HEK293 (cell line): ENCODE measurements at regions not wholly inside any gene's neighbourhood (a gene's known extent, or its start where the extent isn't known, plus 50 kb on each side); places are given as distances from the start of the nearest gene placed in this dataset.
"Not testable (repeated sequence)": the region's sequence is repeated elsewhere in the genome, so short reads cannot be mapped to it uniquely, and the experiment has no call there.

Experiments
- CTCF ChIA-PET: fragments of 350-600 bp; formaldehyde crosslinking; extraction: SDS; loops from one replicate; lab custom pipeline; 2021; ENCODE audit warnings: antibody characterized with exemption; lab: Yijun Ruan, JAX
- POLR2A ChIA-PET: fragments of 300-600 bp; formaldehyde crosslinking; extraction: SDS; loops from one replicate; lab custom pipeline; 2020; ENCODE audit warnings: antibody characterized with exemption, inconsistent platforms; lab: Yijun Ruan, JAX
- H3K27ac ChIP-seq: fragments of 200-500 bp; sonication (Bioruptor generic); 2 replicates; pipeline ENCODE4 v1.5.1; 2014; ENCODE audit warnings: low read depth, low read length, control low read depth, inconsistent platforms; ENCODE audit errors: extremely low read depth
- H3K36me3 ChIP-seq, 2 experiments: fragments of 200-500 bp in 1 of 2; sonication (Bioruptor generic) in 1 of 2; 1 replicate in 1 of 2; 2 replicates in 1 of 2; pipeline ENCODE4 v1.5.1; 2014 to 2017; ENCODE audit warnings: inconsistent platforms in 2 of 2, low read length in 2 of 2; ENCODE audit not compliant: control insufficient read depth in 2 of 2, insufficient read depth in 1 of 2
- H3K4me1 ChIP-seq: fragments of 200-500 bp; sonication (Bioruptor generic); 2 replicates; pipeline ENCODE4 v1.5.1; 2014; ENCODE audit warnings: mild to moderate bottlenecking, low read length, inconsistent platforms; ENCODE audit not compliant: control insufficient read depth, insufficient read depth
- H3K4me3 ChIP-seq: 2 replicates; pipeline ENCODE4 v1.5.1; 2011; ENCODE audit warnings: low read depth, mild to moderate bottlenecking, control low read depth, low read length, moderate library complexity
- H3K9me3 ChIP-seq: fragments of 200-500 bp; sonication (Bioruptor generic); 2 replicates; pipeline ENCODE4 v1.5.1; 2014; ENCODE audit warnings: low read depth, low read length, inconsistent platforms; ENCODE audit not compliant: control insufficient read depth, insufficient read depth
- MYNN ChIP-seq: fragments of 450-650 bp; formaldehyde crosslinking; IDR thresholded peaks from 2 replicates; pipeline ENCODE4 v1.5.1; 2016; ENCODE audit warnings: missing biosample characterization, missing genetic modification characterization, borderline replicate concordance
- ZBTB21 ChIP-seq: fragments of 450-650 bp; formaldehyde crosslinking; IDR thresholded peaks from 2 replicates; pipeline ENCODE4 v1.5.1; 2017; ENCODE audit warnings: missing biosample characterization, missing genetic modification characterization
- ZBTB8A ChIP-seq: fragments of 450-650 bp; formaldehyde crosslinking; IDR thresholded peaks from 2 replicates; pipeline ENCODE4 v1.5.1; 2016; ENCODE audit warnings: missing biosample characterization, missing genetic modification characterization
- ZFP37 ChIP-seq: fragments of 450-650 bp; formaldehyde crosslinking; IDR thresholded peaks from 2 replicates; pipeline ENCODE4 v1.5.1; 2016; ENCODE audit warnings: missing biosample characterization, missing genetic modification characterization
- ZNF140 ChIP-seq: fragments of 450-650 bp; formaldehyde crosslinking; IDR thresholded peaks from 2 replicates; pipeline ENCODE4 v1.5.1; 2016; ENCODE audit warnings: missing biosample characterization, missing genetic modification characterization
- ZNF202 ChIP-seq: fragments of 450-650 bp; formaldehyde crosslinking; IDR thresholded peaks from 2 replicates; pipeline ENCODE4 v1.5.1; 2016; ENCODE audit warnings: missing biosample characterization, missing genetic modification characterization, borderline replicate concordance
- ZNF266 ChIP-seq: fragments of 450-650 bp; formaldehyde crosslinking; IDR thresholded peaks from 2 replicates; pipeline ENCODE4 v1.5.1; 2016; ENCODE audit warnings: missing biosample characterization, missing genetic modification characterization, low read depth
- ZNF292 ChIP-seq: fragments of 450-650 bp; formaldehyde crosslinking; IDR thresholded peaks from 2 replicates; pipeline ENCODE4 v1.5.1; 2016; ENCODE audit warnings: low read depth, missing biosample characterization, missing genetic modification characterization, borderline replicate concordance
- ZNF394 ChIP-seq: fragments of 450-650 bp; formaldehyde crosslinking; IDR thresholded peaks from 2 replicates; pipeline ENCODE4 v1.5.1; 2016; ENCODE audit warnings: missing biosample characterization, missing genetic modification characterization, mild to moderate bottlenecking, moderate library complexity, borderline replicate concordance
- ZNF426 ChIP-seq: fragments of 450-650 bp; formaldehyde crosslinking; IDR thresholded peaks from 2 replicates; pipeline ENCODE4 v1.5.1; 2017; ENCODE audit warnings: missing biosample characterization, missing genetic modification characterization, mild to moderate bottlenecking, inconsistent platforms, moderate library complexity
- ZNF433 ChIP-seq: fragments of 450-650 bp; formaldehyde crosslinking; IDR thresholded peaks from 2 replicates; pipeline ENCODE4 v1.5.1; 2016; ENCODE audit warnings: missing biosample characterization, missing genetic modification characterization, low read depth
- ZNF510 ChIP-seq: fragments of 450-650 bp; formaldehyde crosslinking; IDR thresholded peaks from 2 replicates; pipeline ENCODE4 v1.5.1; 2018; ENCODE audit warnings: mild to moderate bottlenecking, missing genetic modification characterization, missing biosample characterization; ENCODE audit not compliant: insufficient replicate concordance
- ZNF555 ChIP-seq: fragments of 450-650 bp; formaldehyde crosslinking; conservative IDR thresholded peaks from 2 replicates; pipeline ENCODE4 v1.5.1; 2017; ENCODE audit warnings: missing biosample characterization, mild to moderate bottlenecking, missing genetic modification characterization, inconsistent platforms
- ZNF558 ChIP-seq: fragments of 450-650 bp; formaldehyde crosslinking; IDR thresholded peaks from 2 replicates; pipeline ENCODE4 v1.5.1; 2016; ENCODE audit warnings: missing biosample characterization, missing genetic modification characterization
- ZNF560 ChIP-seq: fragments of 450-650 bp; formaldehyde crosslinking; IDR thresholded peaks from 2 replicates; pipeline ENCODE4 v1.5.1; 2017; ENCODE audit warnings: missing biosample characterization, missing genetic modification characterization, borderline replicate concordance
- ZNF623 ChIP-seq: fragments of 450-650 bp; formaldehyde crosslinking; IDR thresholded peaks from 2 replicates; pipeline ENCODE4 v1.5.1; 2016; ENCODE audit warnings: missing biosample characterization, missing genetic modification characterization
- ZNF629 ChIP-seq: fragments of 450-650 bp; formaldehyde crosslinking; IDR thresholded peaks from 2 replicates; pipeline ENCODE4 v1.5.1; 2017; ENCODE audit warnings: missing biosample characterization, missing genetic modification characterization
- ZNF654 ChIP-seq: fragments of 450-650 bp; formaldehyde crosslinking; IDR thresholded peaks from 2 replicates; pipeline ENCODE4 v1.5.1; 2016; ENCODE audit warnings: low read depth, missing biosample characterization, missing genetic modification characterization
- ZXDB ChIP-seq: fragments of 450-650 bp; formaldehyde crosslinking; IDR thresholded peaks from 2 replicates; pipeline ENCODE4 v1.5.1; 2016; ENCODE audit warnings: missing biosample characterization, missing genetic modification characterization
- TF ChIP-seq, protein P1 (sequence below): fragments of 450-650 bp; formaldehyde crosslinking; conservative IDR thresholded peaks from 2 replicates; pipeline ENCODE4 v1.5.1; 2016; ENCODE audit warnings: low read depth, missing biosample characterization, missing genetic modification characterization
- TF ChIP-seq, protein P2 (sequence below): fragments of 450-650 bp; formaldehyde crosslinking; conservative IDR thresholded peaks from 2 replicates; pipeline ENCODE4 v1.5.1; 2016; ENCODE audit warnings: low read depth, missing biosample characterization, missing genetic modification characterization
- TF ChIP-seq, protein P3 (sequence below): fragments of 450-650 bp; formaldehyde crosslinking; IDR thresholded peaks from 2 replicates; pipeline ENCODE4 v1.5.1; 2016; ENCODE audit warnings: missing biosample characterization, missing genetic modification characterization
- TF ChIP-seq, protein P4 (sequence below): fragments of 450-650 bp; formaldehyde crosslinking; IDR thresholded peaks from 2 replicates; pipeline ENCODE4 v1.5.1; 2016; ENCODE audit warnings: missing biosample characterization, missing genetic modification characterization
- TF ChIP-seq, protein P5 (sequence below): fragments of 450-650 bp; formaldehyde crosslinking; IDR thresholded peaks from 2 replicates; pipeline ENCODE4 v1.5.1; 2016; ENCODE audit warnings: missing biosample characterization, missing genetic modification characterization

DNA sequence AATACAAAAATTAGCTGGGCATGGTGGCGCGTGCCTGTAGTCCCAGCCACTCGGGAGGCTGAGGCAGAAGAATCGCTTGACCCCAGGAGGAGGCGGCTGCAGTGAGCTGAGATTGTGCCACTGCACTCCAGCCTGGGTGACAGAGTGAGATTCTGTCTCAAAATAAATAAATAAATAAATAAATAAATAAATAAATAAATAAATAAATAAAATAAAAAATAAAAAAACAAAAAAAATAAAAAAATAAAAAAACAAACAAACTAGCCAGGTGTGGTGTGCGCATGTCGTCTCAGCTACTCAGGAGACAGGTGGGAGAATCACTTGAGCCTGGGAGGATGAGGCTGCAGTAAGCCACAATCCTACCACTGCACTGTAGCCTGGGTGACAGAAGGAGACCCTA, 175.4 kb downstream of the C9orf152 start:
- H3K4me3 ChIP-seq, POLR2A ChIA-PET, H3K9me3 ChIP-seq, H3K27ac ChIP-seq, CTCF ChIA-PET, H3K4me1 ChIP-seq, H3K36me3 ChIP-seq: not testable (repeated sequence)
- TF ChIP-seq ZNF510 (peak; percentile 73), ZNF555 (tag by site-specific recombination) (peak; percentile 93), ZBTB21 (tag by site-specific recombination) (peak; percentile 45; the same call in 1 of the 2 replicates), ZNF140 (tag by site-specific recombination) (peak; percentile 72; the same call in 1 of the 2 replicates), ZNF394 (tag by site-specific recombination) (peak; percentile 95), ZNF560 (peak; percentile 83; the same call in 1 of the 2 replicates), ZNF202 (tag by site-specific recombination) (0 out of 2 replicates have a peak, but pooled peaks have one; percentile 35), ZNF623 (peak; percentile 80), MYNN (tag by site-specific recombination) (peak; percentile 40; the same call in 1 of the 2 replicates), ZNF558 (tag by site-specific recombination) (peak; percentile 72; the same call in 1 of the 2 replicates), ZNF292 (tag by site-specific recombination) (0 out of 2 replicates have a peak, but pooled peaks have one; percentile 31), ZBTB8A (tag by site-specific recombination) (peak; percentile 81), ZNF654 (tag by site-specific recombination) (peak; percentile 52), ZNF433 (tag by site-specific recombination) (peak; percentile 56; the same call in 1 of the 2 replicates), ZNF629 (tag by site-specific recombination) (peak; percentile 61; the same call in 1 of the 2 replicates), ZXDB (tag by site-specific recombination) (peak; percentile 79; the same call in 1 of the 2 replicates), ZNF266 (peak; percentile 70; the same call in 1 of the 2 replicates), ZFP37 (tag by site-specific recombination) (0 out of 2 replicates have a peak, but pooled peaks have one; percentile 29), ZNF426 (tag by site-specific recombination) (peak; percentile 94)
- TF ChIP-seq, protein P1, sequence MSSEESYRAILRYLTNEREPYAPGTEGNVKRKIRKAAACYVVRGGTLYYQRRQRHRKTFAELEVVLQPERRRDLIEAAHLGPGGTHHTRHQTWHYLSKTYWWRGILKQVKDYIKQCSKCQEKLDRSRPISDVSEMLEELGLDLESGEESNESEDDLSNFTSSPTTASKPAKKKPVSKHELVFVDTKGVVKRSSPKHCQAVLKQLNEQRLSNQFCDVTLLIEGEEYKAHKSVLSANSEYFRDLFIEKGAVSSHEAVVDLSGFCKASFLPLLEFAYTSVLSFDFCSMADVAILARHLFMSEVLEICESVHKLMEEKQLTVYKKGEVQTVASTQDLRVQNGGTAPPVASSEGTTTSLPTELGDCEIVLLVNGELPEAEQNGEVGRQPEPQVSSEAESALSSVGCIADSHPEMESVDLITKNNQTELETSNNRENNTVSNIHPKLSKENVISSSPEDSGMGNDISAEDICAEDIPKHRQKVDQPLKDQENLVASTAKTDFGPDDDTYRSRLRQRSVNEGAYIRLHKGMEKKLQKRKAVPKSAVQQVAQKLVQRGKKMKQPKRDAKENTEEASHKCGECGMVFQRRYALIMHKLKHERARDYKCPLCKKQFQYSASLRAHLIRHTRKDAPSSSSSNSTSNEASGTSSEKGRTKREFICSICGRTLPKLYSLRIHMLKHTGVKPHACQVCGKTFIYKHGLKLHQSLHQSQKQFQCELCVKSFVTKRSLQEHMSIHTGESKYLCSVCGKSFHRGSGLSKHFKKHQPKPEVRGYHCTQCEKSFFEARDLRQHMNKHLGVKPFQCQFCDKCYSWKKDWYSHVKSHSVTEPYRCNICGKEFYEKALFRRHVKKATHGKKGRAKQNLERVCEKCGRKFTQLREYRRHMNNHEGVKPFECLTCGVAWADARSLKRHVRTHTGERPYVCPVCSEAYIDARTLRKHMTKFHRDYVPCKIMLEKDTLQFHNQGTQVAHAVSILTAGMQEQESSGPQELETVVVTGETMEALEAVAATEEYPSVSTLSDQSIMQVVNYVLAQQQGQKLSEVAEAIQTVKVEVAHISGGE (tag by site-specific recombination): peak; percentile 81
- TF ChIP-seq, protein P2, sequence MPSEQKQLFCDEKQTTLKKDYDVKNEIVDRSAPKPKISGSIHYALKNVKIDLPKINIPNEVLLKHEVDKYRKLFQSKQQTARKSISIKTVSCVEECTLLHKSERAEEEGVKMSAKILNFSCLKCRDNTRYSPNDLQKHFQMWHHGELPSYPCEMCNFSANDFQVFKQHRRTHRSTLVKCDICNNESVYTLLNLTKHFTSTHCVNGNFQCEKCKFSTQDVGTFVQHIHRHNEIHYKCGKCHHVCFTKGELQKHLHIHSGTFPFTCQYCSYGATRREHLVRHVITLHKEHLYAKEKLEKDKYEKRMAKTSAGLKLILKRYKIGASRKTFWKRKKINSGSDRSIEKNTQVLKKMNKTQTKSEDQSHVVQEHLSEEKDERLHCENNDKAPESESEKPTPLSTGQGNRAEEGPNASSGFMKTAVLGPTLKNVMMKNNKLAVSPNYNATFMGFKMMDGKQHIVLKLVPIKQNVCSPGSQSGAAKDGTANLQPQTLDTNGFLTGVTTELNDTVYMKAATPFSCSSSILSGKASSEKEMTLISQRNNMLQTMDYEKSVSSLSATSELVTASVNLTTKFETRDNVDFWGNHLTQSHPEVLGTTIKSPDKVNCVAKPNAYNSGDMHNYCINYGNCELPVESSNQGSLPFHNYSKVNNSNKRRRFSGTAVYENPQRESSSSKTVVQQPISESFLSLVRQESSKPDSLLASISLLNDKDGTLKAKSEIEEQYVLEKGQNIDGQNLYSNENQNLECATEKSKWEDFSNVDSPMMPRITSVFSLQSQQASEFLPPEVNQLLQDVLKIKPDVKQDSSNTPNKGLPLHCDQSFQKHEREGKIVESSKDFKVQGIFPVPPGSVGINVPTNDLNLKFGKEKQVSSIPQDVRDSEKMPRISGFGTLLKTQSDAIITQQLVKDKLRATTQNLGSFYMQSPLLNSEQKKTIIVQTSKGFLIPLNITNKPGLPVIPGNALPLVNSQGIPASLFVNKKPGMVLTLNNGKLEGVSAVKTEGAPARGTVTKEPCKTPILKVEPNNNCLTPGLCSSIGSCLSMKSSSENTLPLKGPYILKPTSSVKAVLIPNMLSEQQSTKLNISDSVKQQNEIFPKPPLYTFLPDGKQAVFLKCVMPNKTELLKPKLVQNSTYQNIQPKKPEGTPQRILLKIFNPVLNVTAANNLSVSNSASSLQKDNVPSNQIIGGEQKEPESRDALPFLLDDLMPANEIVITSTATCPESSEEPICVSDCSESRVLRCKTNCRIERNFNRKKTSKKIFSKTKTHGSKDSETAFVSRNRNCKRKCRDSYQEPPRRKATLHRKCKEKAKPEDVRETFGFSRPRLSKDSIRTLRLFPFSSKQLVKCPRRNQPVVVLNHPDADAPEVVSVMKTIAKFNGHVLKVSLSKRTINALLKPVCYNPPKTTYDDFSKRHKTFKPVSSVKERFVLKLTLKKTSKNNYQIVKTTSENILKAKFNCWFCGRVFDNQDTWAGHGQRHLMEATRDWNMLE (tag by site-specific recombination): peak; percentile 95
- TF ChIP-seq, protein P3, sequence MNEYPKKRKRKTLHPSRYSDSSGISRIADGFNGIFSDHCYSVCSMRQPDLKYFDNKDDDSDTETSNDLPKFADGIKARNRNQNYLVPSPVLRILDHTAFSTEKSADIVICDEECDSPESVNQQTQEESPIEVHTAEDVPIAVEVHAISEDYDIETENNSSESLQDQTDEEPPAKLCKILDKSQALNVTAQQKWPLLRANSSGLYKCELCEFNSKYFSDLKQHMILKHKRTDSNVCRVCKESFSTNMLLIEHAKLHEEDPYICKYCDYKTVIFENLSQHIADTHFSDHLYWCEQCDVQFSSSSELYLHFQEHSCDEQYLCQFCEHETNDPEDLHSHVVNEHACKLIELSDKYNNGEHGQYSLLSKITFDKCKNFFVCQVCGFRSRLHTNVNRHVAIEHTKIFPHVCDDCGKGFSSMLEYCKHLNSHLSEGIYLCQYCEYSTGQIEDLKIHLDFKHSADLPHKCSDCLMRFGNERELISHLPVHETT (tag by site-specific recombination): peak; percentile 81
- TF ChIP-seq, protein P4, sequence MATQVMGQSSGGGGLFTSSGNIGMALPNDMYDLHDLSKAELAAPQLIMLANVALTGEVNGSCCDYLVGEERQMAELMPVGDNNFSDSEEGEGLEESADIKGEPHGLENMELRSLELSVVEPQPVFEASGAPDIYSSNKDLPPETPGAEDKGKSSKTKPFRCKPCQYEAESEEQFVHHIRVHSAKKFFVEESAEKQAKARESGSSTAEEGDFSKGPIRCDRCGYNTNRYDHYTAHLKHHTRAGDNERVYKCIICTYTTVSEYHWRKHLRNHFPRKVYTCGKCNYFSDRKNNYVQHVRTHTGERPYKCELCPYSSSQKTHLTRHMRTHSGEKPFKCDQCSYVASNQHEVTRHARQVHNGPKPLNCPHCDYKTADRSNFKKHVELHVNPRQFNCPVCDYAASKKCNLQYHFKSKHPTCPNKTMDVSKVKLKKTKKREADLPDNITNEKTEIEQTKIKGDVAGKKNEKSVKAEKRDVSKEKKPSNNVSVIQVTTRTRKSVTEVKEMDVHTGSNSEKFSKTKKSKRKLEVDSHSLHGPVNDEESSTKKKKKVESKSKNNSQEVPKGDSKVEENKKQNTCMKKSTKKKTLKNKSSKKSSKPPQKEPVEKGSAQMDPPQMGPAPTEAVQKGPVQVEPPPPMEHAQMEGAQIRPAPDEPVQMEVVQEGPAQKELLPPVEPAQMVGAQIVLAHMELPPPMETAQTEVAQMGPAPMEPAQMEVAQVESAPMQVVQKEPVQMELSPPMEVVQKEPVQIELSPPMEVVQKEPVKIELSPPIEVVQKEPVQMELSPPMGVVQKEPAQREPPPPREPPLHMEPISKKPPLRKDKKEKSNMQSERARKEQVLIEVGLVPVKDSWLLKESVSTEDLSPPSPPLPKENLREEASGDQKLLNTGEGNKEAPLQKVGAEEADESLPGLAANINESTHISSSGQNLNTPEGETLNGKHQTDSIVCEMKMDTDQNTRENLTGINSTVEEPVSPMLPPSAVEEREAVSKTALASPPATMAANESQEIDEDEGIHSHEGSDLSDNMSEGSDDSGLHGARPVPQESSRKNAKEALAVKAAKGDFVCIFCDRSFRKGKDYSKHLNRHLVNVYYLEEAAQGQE: peak; percentile 82
- TF ChIP-seq, protein P5, sequence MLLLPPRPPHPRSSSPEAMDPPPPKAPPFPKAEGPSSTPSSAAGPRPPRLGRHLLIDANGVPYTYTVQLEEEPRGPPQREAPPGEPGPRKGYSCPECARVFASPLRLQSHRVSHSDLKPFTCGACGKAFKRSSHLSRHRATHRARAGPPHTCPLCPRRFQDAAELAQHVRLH (tag by site-specific recombination): peak; percentile 43; the same call in 1 of the 2 replicates
